ENCODE measurements at regions not wholly inside any gene's neighbourhood (a gene's known extent, or its start where the extent isn't known, plus 50 kb on each side); places are given as distances from the start of the nearest gene placed in this dataset.

DNA sequence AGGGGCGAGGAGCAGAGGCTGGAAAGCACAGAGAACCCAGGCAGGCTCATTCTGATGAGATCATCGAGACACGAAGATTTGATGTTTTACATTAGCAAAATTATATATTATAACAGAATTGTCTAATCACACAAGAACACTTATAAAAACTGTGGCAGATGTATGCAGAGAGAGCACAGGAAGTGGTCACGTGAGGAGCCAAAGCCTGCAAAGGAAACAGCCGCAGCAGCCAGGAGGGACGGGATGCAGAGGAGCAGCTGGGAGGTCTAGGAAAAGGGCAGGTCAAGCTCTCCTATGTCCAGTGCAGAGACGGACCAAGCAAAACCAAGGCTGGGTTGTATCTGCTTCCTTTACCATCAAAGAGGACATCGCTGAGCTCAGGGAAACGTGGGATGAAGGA, 355.1 kb upstream of the MYT1L start:
- 63% methylated on average over 6 of the region's 9 CpGs for WGBS

DNA sequence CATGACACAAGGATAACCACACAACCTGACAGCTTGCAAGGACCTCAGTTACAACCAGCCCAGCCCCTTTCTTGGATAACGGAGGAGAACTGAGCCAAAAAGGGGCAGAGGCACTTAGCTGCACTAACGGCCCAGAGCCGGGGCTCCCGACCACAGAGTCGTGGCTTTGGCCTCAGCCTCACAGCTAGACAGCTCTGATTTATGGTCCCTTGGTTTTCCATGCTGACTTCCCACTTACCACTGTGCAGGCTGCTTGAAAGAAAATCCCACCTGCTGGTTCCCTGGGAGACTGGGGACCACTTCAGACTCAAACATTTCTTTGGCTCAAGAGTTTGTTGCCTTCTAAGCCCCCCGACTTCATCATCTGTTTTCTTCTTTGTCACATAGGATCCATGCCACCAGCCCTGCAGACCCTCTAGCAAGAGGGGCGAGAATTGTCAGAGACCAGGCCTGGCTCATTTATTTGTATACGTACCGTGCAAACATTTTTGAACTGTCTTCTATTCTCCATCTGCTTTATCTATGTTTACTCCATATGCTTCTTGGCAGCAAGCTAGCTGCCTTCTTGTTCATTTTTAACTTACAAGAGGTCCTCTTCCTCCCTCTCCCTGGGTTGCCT, 352.6 kb upstream of the MYT1L start:
- Histone ChIP-seq H3K9me3 (ENCODE audit: control insufficient read depth, low read length) (no peaks in the 10 kb centered on the region), H2AK5ac (ENCODE audit: low read length, severe bottlenecking) (no peak overlapping the region), H3K4ac (ENCODE audit: low read depth in 1 of 2, low read length in 2 of 2) (no peak overlapping the region), H2BK15ac (ENCODE audit: low read depth, poor library complexity, severe bottlenecking) (no peak overlapping the region), H2BK12ac (ENCODE audit: low read length in 2 of 2) (no peak overlapping the region), H3K4me3 (ENCODE audit: insufficient read depth in 1 of 2, low read depth in 1 of 2, low read length in 2 of 2) (no peak overlapping the region), H3K23ac (ENCODE audit: low read length in 2 of 2) (no peak overlapping the region), H3K27ac (ENCODE audit: low read length, poor library complexity, severe bottlenecking) (no peak overlapping the region), H3K9ac (ENCODE audit: low read length) (no peak overlapping the region), H3K79me1 (replicated peaks; ENCODE audit: low read length, poor library complexity, severe bottlenecking) (no peaks in the 10 kb centered on the region), H3K18ac (ENCODE audit: low read depth in 1 of 2, low read length in 2 of 2) (no peak overlapping the region), H3K14ac (ENCODE audit: low read length in 2 of 2) (no peak overlapping the region), H3K4me1 (ENCODE audit: control insufficient read depth, insufficient read depth, low read depth, low read length) (no peaks in the 10 kb centered on the region), H4K91ac (ENCODE audit: low read length) (no peak overlapping the region), H2BK5ac (ENCODE audit: low read depth, low read length, poor library complexity, severe bottlenecking) (no peak overlapping the region), H2AFZ (ENCODE audit: low read depth, low read length) (no peak overlapping the region), H3K4me2 (ENCODE audit: low read length, poor library complexity, severe bottlenecking) (no peak overlapping the region), H3K36me3 (ENCODE audit: control insufficient read depth in 1 of 2, insufficient read depth in 2 of 2, low read depth in 1 of 2, low read length in 2 of 2) (no peaks in the 10 kb centered on the region), H3K27me3 (ENCODE audit: control insufficient read depth in 1 of 2, insufficient read depth in 1 of 2, low read length in 2 of 2) (peaks cover 3 to 8% of the 10 kb centered on the region in 2 experiments), H2BK120ac (ENCODE audit: low read depth, low read length) (no peak overlapping the region), H4K8ac (ENCODE audit: low read length) (no peak overlapping the region)
- 63% methylated on average over 9 of the region's 9 CpGs for WGBS
- no peak for DNase-seq

More for the DNA sequence above, 355.1 kb upstream of the MYT1L start:
- Histone ChIP-seq H3K18ac (ENCODE audit: low read depth in 1 of 2, low read length in 2 of 2) (no peak overlapping the region), H3K36me3 (ENCODE audit: control insufficient read depth in 1 of 2, insufficient read depth in 2 of 2, low read depth in 1 of 2, low read length in 2 of 2) (no peaks in the 10 kb centered on the region), H4K91ac (ENCODE audit: low read length) (no peak overlapping the region), H2BK12ac (ENCODE audit: low read length in 2 of 2) (no peak overlapping the region), H3K4me2 (ENCODE audit: low read length, poor library complexity, severe bottlenecking) (no peak overlapping the region), H3K27ac (ENCODE audit: low read length, poor library complexity, severe bottlenecking) (no peak overlapping the region), H3K9ac (ENCODE audit: low read length) (no peak overlapping the region), H2BK120ac (ENCODE audit: low read depth, low read length) (no peak overlapping the region), H3K9me3 (ENCODE audit: control insufficient read depth, low read length) (no peaks in the 10 kb centered on the region), H2BK15ac (ENCODE audit: low read depth, poor library complexity, severe bottlenecking) (no peak overlapping the region), H2BK5ac (ENCODE audit: low read depth, low read length, poor library complexity, severe bottlenecking) (no peak overlapping the region), H3K27me3 (ENCODE audit: control insufficient read depth in 1 of 2, insufficient read depth in 1 of 2, low read length in 2 of 2) (peaks cover 3 to 8% of the 10 kb centered on the region in 2 experiments), H3K4me1 (ENCODE audit: control insufficient read depth, insufficient read depth, low read depth, low read length) (no peaks in the 10 kb centered on the region), H3K23ac (ENCODE audit: low read length in 2 of 2) (no peak overlapping the region), H2AFZ (ENCODE audit: low read depth, low read length) (no peak overlapping the region), H3K79me1 (replicated peaks; ENCODE audit: low read length, poor library complexity, severe bottlenecking) (no peaks in the 10 kb centered on the region), H3K4ac (ENCODE audit: low read depth in 1 of 2, low read length in 2 of 2) (no peak overlapping the region), H2AK5ac (ENCODE audit: low read length, severe bottlenecking) (no peak overlapping the region), H4K8ac (ENCODE audit: low read length) (no peak overlapping the region), H3K14ac (ENCODE audit: low read length in 2 of 2) (no peak overlapping the region), H3K4me3 (ENCODE audit: insufficient read depth in 1 of 2, low read depth in 1 of 2, low read length in 2 of 2) (no peak overlapping the region)
- DNase-seq = no peak

DNA sequence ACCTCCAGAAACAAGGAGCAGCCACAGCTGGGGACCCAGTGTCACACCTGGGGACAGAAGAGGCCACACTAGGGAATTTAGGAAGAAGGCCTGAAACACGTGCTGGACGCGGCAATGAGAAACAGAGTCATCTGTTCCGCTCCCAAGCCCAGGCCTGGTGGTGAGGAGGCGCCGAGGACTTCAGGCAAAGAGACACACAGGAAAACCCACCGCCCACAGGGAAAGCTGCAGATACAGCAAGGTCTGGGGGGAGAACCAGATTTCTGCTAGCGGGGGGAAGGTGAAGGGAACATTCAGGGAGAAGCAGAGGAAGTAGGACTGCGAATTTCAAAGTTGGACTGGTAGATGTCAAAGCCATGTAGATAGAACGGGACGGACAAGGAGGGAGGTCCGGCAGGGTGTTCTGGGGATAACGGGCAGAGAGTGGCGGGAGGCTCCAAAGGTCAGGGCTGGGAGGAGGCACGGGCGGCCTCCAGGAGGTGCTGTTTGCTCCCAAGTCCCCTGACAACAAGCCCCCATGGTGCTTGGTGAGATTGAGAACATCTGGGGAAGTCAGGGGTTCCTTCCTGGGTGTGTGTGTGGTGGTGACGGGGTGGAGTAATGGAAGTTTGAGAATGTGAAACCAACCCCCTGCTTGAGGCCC, 351.7 kb upstream of the MYT1L start:
- Histone ChIP-seq H3K4me2 (ENCODE audit: low read length, poor library complexity, severe bottlenecking) (no peak overlapping the region), H2BK12ac (ENCODE audit: low read length in 2 of 2) (no peak overlapping the region)

DNA sequence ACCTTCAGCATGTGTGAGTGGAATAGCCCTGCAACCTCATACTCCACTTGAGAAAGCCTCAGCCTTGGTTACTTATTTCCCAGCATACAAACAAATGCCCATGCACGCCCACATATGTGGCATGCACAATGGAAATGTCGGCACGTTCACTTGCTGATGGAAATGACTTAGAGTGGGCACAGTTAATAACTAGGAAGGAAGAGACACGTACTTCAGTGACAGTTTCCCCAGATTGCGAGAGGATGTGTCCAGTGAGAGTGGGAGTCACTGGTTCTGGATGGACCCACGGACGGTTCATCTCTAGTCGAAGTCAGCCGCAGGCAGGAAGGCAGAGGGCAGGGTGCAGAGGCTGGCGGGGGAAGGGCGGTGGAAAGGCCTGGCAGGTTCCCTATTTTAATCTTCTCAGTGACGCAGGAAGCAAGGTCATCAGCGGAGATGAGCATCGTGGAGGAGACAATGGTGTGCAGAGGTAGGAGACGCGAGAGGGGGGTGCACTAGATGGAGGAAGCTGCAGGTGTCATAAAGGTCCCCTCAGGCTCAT, 350.7 kb upstream of the MYT1L start:
- H3K4me3 ChIP-seq (ENCODE audit: insufficient read depth in 1 of 2, low read depth in 1 of 2, low read length in 2 of 2) = no peak overlapping the region
- H3K79me1 ChIP-seq (replicated peaks; ENCODE audit: low read length, poor library complexity, severe bottlenecking) = no peaks in the 10 kb centered on the region
- H2AK5ac ChIP-seq (ENCODE audit: low read length, severe bottlenecking) = no peak overlapping the region
- H3K23ac ChIP-seq (ENCODE audit: low read length in 2 of 2) = no peak overlapping the region
- H3K4me2 ChIP-seq (ENCODE audit: low read length, poor library complexity, severe bottlenecking) = no peak overlapping the region
- H4K8ac ChIP-seq (ENCODE audit: low read length) = no peak overlapping the region
- 90% methylated on average over 16 of the region's 16 CpGs for WGBS
- H3K36me3 ChIP-seq (ENCODE audit: control insufficient read depth in 1 of 2, insufficient read depth in 2 of 2, low read depth in 1 of 2, low read length in 2 of 2) = no peaks in the 10 kb centered on the region
- no peak overlapping the region for H4K91ac ChIP-seq (ENCODE audit: low read length)
- no peak overlapping the region for H2AFZ ChIP-seq (ENCODE audit: low read depth, low read length)
- H3K4ac ChIP-seq (ENCODE audit: low read depth in 1 of 2, low read length in 2 of 2) = no peak overlapping the region
- H3K9me3 ChIP-seq (ENCODE audit: control insufficient read depth, low read length) = no peaks in the 10 kb centered on the region
- H3K27me3 ChIP-seq (ENCODE audit: control insufficient read depth in 1 of 2, insufficient read depth in 1 of 2, low read length in 2 of 2) = peaks cover 3 to 5% of the 10 kb centered on the region in 2 experiments
- no peak overlapping the region for H2BK5ac ChIP-seq (ENCODE audit: low read depth, low read length, poor library complexity, severe bottlenecking)
- H3K9ac ChIP-seq (ENCODE audit: low read length) = no peak overlapping the region
- H3K27ac ChIP-seq (ENCODE audit: low read length, poor library complexity, severe bottlenecking) = no peak overlapping the region
- no peak for DNase-seq
- no peak overlapping the region for H2BK12ac ChIP-seq (ENCODE audit: low read length in 2 of 2)
- no peak overlapping the region for H2BK15ac ChIP-seq (ENCODE audit: low read depth, poor library complexity, severe bottlenecking)
- no peaks in the 10 kb centered on the region for H3K4me1 ChIP-seq (ENCODE audit: control insufficient read depth, insufficient read depth, low read depth, low read length)
- H3K18ac ChIP-seq (ENCODE audit: low read depth in 1 of 2, low read length in 2 of 2) = no peak overlapping the region
- no peak overlapping the region for H2BK120ac ChIP-seq (ENCODE audit: low read depth, low read length)
- H3K14ac ChIP-seq (ENCODE audit: low read length in 2 of 2) = no peak overlapping the region

More for the DNA sequence above, 351.7 kb upstream of the MYT1L start:
- H2AK5ac ChIP-seq (ENCODE audit: low read length, severe bottlenecking) = no peak overlapping the region
- H3K23ac ChIP-seq (ENCODE audit: low read length in 2 of 2) = no peak overlapping the region
- H4K91ac ChIP-seq (ENCODE audit: low read length) = no peak overlapping the region
- H3K4me1 ChIP-seq (ENCODE audit: control insufficient read depth, insufficient read depth, low read depth, low read length) = no peaks in the 10 kb centered on the region
- H2BK15ac ChIP-seq (ENCODE audit: low read depth, poor library complexity, severe bottlenecking) = no peak overlapping the region
- H3K14ac ChIP-seq (ENCODE audit: low read length in 2 of 2) = no peak overlapping the region
- H3K9ac ChIP-seq (ENCODE audit: low read length) = no peak overlapping the region
- H3K4ac ChIP-seq (ENCODE audit: low read depth in 1 of 2, low read length in 2 of 2) = no peak overlapping the region
- no peak overlapping the region for H3K18ac ChIP-seq (ENCODE audit: low read depth in 1 of 2, low read length in 2 of 2)
- H2BK120ac ChIP-seq (ENCODE audit: low read depth, low read length) = no peak overlapping the region
- H3K4me3 ChIP-seq (ENCODE audit: insufficient read depth in 1 of 2, low read depth in 1 of 2, low read length in 2 of 2) = no peak overlapping the region
- H3K27me3 ChIP-seq (ENCODE audit: control insufficient read depth in 1 of 2, insufficient read depth in 1 of 2, low read length in 2 of 2) = peaks cover 3 to 6% of the 10 kb centered on the region in 2 experiments
- no peak overlapping the region for H3K27ac ChIP-seq (ENCODE audit: low read length, poor library complexity, severe bottlenecking)
- WGBS = 85% methylated on average over 15 of the region's 17 CpGs
- DNase-seq = no peak
- no peak overlapping the region for H2AFZ ChIP-seq (ENCODE audit: low read depth, low read length)
- H3K9me3 ChIP-seq (ENCODE audit: control insufficient read depth, low read length) = no peaks in the 10 kb centered on the region
- H4K8ac ChIP-seq (ENCODE audit: low read length) = no peak overlapping the region
- H3K79me1 ChIP-seq (replicated peaks; ENCODE audit: low read length, poor library complexity, severe bottlenecking) = no peaks in the 10 kb centered on the region
- H3K36me3 ChIP-seq (ENCODE audit: control insufficient read depth in 1 of 2, insufficient read depth in 2 of 2, low read depth in 1 of 2, low read length in 2 of 2) = no peaks in the 10 kb centered on the region
- H2BK5ac ChIP-seq (ENCODE audit: low read depth, low read length, poor library complexity, severe bottlenecking) = no peak overlapping the region

All from mesenchymal stem cell (in vitro differentiated cells and primary cell).